A549 (cell line): ENCODE measurements at regions not wholly inside any gene's neighbourhood (a gene's known extent, or its start where the extent isn't known, plus 50 kb on each side); places are given as distances from the start of the nearest gene placed in this dataset.

Source experiments
- ATAC-seq, 2 experiments: fragments of 200-7000 bp in 1 of 2; fragments of >200 bp in 1 of 2; cut with Nextera tagmentation in 1 of 2; cut with Tn5 transposase in 1 of 2; 3 replicates each; pipeline versions ENCODE4 v1.8.0 to v1.9.1; 2018 to 2020; ENCODE audit warnings: mild to moderate bottlenecking in 1 of 2, moderate library complexity in 1 of 2
- CTCF ChIA-PET: fragments of 300-600 bp; sonication (Branson Sonifier 250); formaldehyde crosslinking; extraction: SDS; loops from one replicate; lab custom pipeline; 2021; ENCODE audit warnings: antibody characterized with exemption, inconsistent platforms; lab: Yijun Ruan, JAX
- POLR2A ChIA-PET: fragments of 350-600 bp; formaldehyde crosslinking; extraction: SDS; loops from one replicate; lab custom pipeline; 2021; ENCODE audit warnings: antibody characterized with exemption, inconsistent platforms; lab: Yijun Ruan, JAX
- DNase-seq, 2 experiments: peaks; one replicate each; pipeline versions ENCODE4 v3.0.0 to v3.0.0-alpha.2; 2011 to 2016; ENCODE audit warnings: low read depth in 1 of 2, low spot score in 1 of 2
- FAIRE-seq: peaks from 2 replicates; lab custom pipeline; 2011; peaks lifted over from hg19 to GRCh38; lab: Jason Lieb, UNC
- H3K27ac ChIP-seq, 2 experiments: fragments of >200 bp; sonication (Bioruptor Twin); formaldehyde crosslinking; 3 replicates each; pipeline ENCODE4 v1.5.1; 2016 to 2017
- H3K4me1 ChIP-seq: fragments of >200 bp; sonication (Bioruptor Twin); formaldehyde crosslinking; 3 replicates; pipeline ENCODE4 v1.6.1; 2016
- H3K4me2 ChIP-seq: fragments of >200 bp; sonication (Bioruptor Twin); formaldehyde crosslinking; 3 replicates; pipeline ENCODE4 v1.6.1; 2016
- H3K4me3 ChIP-seq: fragments of >200 bp; sonication (Bioruptor Twin); formaldehyde crosslinking; 3 replicates; pipeline ENCODE4 v1.5.1; 2016
- H3K9me3 ChIP-seq: fragments of >200 bp; sonication (Bioruptor Twin); formaldehyde crosslinking; 3 replicates; pipeline ENCODE4 v1.6.1; 2016
- BHLHE40 ChIP-seq: IDR thresholded peaks from 2 replicates; pipeline ENCODE4 v1.6.1; 2012; ENCODE audit warnings: low read depth, low read length, inconsistent platforms
- CBX2 ChIP-seq: fragments of 200-600 bp; sonication (generic); IDR thresholded peaks from 2 replicates; pipeline ENCODE4 v1.6.1; 2016; ENCODE audit warnings: low read depth, mild to moderate bottlenecking, borderline replicate concordance
- CEBPB ChIP-seq, 2 experiments: fragments of >200 bp in 1 of 2; sonication (Bioruptor Twin) in 1 of 2; formaldehyde crosslinking in 1 of 2; IDR thresholded peaks; 2 replicates each; pipeline ENCODE4 v1.6.1; 2012 to 2016
- CHD4 ChIP-seq: fragments of 200-600 bp; sonication (generic); IDR thresholded peaks from 2 replicates; pipeline ENCODE4 v1.6.1; 2016; ENCODE audit warnings: antibody characterized with exemption, mild to moderate bottlenecking, borderline replicate concordance
- ESRRA ChIP-seq: fragments of 150-350 bp; IDR thresholded peaks from 2 replicates; pipeline ENCODE4 v1.6.1; 2014; ENCODE audit warnings: mild to moderate bottlenecking, low read length, borderline replicate concordance
- HDAC2 ChIP-seq: fragments of 200-600 bp; sonication (generic); IDR thresholded peaks from 2 replicates; pipeline ENCODE4 v1.6.1; 2016
- HOXB13 ChIP-seq: fragments of 250-450 bp; sonication (Bioruptor Pico); IDR thresholded peaks from 2 replicates; pipeline ENCODE4 v1.5.0; 2020; ENCODE audit warnings: low read depth, mild to moderate bottlenecking, moderate library complexity
- HOXB5 ChIP-seq: fragments of 250-450 bp; sonication (Bioruptor Pico); IDR thresholded peaks from 2 replicates; pipeline ENCODE4 v1.5.0; 2020; ENCODE audit warnings: mild to moderate bottlenecking, moderate library complexity
- JUN ChIP-seq, 2 experiments: fragments of >200 bp; sonication (Bioruptor Twin); formaldehyde crosslinking; IDR thresholded peaks; 2 replicates in 1 of 2; 3 replicates in 1 of 2; pipeline ENCODE4 v1.6.1; 2016 to 2017
- MAZ ChIP-seq: fragments of 150-350 bp; IDR thresholded peaks from 2 replicates; pipeline ENCODE4 v1.6.1; 2014; ENCODE audit warnings: antibody characterized with exemption, low read depth, low read length, borderline replicate concordance
- NR3C1 ChIP-seq: fragments of >200 bp; sonication (Bioruptor Twin); formaldehyde crosslinking; IDR thresholded peaks from 3 replicates; pipeline ENCODE4 v1.6.1; 2017
- POLR2AphosphoS2 ChIP-seq: conservative IDR thresholded peaks from 2 replicates; pipeline ENCODE4 v1.6.1; 2012; ENCODE audit warnings: low read length, improper control_type of control experiment, inconsistent platforms
- RAD21 ChIP-seq, 2 experiments: fragments of >200 bp in 1 of 2; sonication (Bioruptor Twin) in 1 of 2; formaldehyde crosslinking in 1 of 2; IDR thresholded peaks in 1 of 2; conservative IDR thresholded peaks in 1 of 2; 2 replicates in 1 of 2; 3 replicates in 1 of 2; pipeline ENCODE4 v1.6.1; 2012 to 2018; ENCODE audit warnings: inconsistent platforms in 1 of 2
- REST ChIP-seq: fragments of 200-600 bp; sonication (generic); IDR thresholded peaks from 2 replicates; pipeline ENCODE4 v1.6.1; 2016; ENCODE audit warnings: antibody characterized with exemption, mild to moderate bottlenecking, moderate library complexity
- RFX5 ChIP-seq: fragments of 450-650 bp; IDR thresholded peaks from 2 replicates; pipeline ENCODE4 v1.7.1; 2014; ENCODE audit warnings: antibody characterized with exemption, mild to moderate bottlenecking, moderate library complexity
- RNF2 ChIP-seq: fragments of 200-600 bp; sonication (generic); IDR thresholded peaks from 2 replicates; pipeline ENCODE4 v1.6.1; 2016; ENCODE audit warnings: low read depth, mild to moderate bottlenecking, antibody characterized with exemption, moderate library complexity, borderline replicate concordance
- SMC3 ChIP-seq: fragments of >200 bp; sonication (Bioruptor Twin); formaldehyde crosslinking; IDR thresholded peaks from 3 replicates; pipeline ENCODE4 v1.6.1; 2018; ENCODE audit warnings: inconsistent platforms
- TFCP2L1 ChIP-seq: fragments of 250-450 bp; sonication (Bioruptor Pico); IDR thresholded peaks from 2 replicates; pipeline ENCODE4 v1.5.0; 2021; ENCODE audit warnings: mild to moderate bottlenecking
- TP53 ChIP-seq: fragments of 250-450 bp; sonication (Bioruptor Pico); IDR thresholded peaks from 2 replicates; pipeline ENCODE4 v1.5.0; 2021; ENCODE audit warnings: mild to moderate bottlenecking, moderate library complexity
- ZNF302 ChIP-seq: fragments of 250-450 bp; sonication (Bioruptor Pico); IDR thresholded peaks from 2 replicates; pipeline ENCODE4 v1.9.0; 2021; ENCODE audit warnings: inconsistent platforms, mild to moderate bottlenecking, moderate library complexity
- WGBS: methylation state at CpG from one replicate; pipeline ENCODE4 v1.1.6; 2017; ENCODE audit errors: missing lambda C conversion rate; 5-methylcytosine and 5-hydroxymethylcytosine counted together
- TF ChIP-seq, protein P1 (sequence below): IDR thresholded peaks from 2 replicates; pipeline ENCODE4 v1.6.1; 2012
- TF ChIP-seq, protein P2 (sequence below): fragments of 250-450 bp; sonication (Bioruptor Pico); IDR thresholded peaks from 2 replicates; pipeline ENCODE4 v1.5.0; 2020; ENCODE audit warnings: low read depth, mild to moderate bottlenecking, moderate library complexity

GRCh38 chr2:129255610-129256313 lies 723.7 kb upstream of the RAB6C start:
- Histone ChIP-seq H3K4me2 (no peak overlapping the region), H3K9me3 (peaks cover 5% of the 10 kb centered on the region), H3K4me1 (no peaks in the 10 kb centered on the region), H3K27ac (no peak overlapping the region), H3K4me3 (no peak overlapping the region)
- 3% methylated on average over 4 of the region's 4 CpGs for WGBS
- ChIA-PET CTCF (no interaction called here), POLR2A (no interaction called here)
- TF ChIP-seq CBX2, result no peak
- TF ChIP-seq SMC3, result no peak
- no peak for TF ChIP-seq CEBPB (IDR thresholded peaks at IDR 0.05)
- TF ChIP-seq ZNF302, result no peak
- no peak for TF ChIP-seq BHLHE40
- TF ChIP-seq POLR2AphosphoS2, result no peak
- TF ChIP-seq RFX5, result no peak
- no peak for TF ChIP-seq TP53 (CRISPR knock-in tag)
- no peak for TF ChIP-seq CHD4
- TF ChIP-seq NR3C1, result no peak
- no peak for TF ChIP-seq RAD21 (conservative IDR thresholded peaks at IDR 0.05 in 1 of 2, IDR thresholded peaks at IDR 0.05 in 1 of 2)
- TF ChIP-seq MAZ, result no peak
- TF ChIP-seq RNF2, result no peak
- no peak for TF ChIP-seq HOXB13 (CRISPR knock-in tag)
- DNase-seq (no peak), ATAC-seq (no peak), FAIRE-seq (no peak)

DNA sequence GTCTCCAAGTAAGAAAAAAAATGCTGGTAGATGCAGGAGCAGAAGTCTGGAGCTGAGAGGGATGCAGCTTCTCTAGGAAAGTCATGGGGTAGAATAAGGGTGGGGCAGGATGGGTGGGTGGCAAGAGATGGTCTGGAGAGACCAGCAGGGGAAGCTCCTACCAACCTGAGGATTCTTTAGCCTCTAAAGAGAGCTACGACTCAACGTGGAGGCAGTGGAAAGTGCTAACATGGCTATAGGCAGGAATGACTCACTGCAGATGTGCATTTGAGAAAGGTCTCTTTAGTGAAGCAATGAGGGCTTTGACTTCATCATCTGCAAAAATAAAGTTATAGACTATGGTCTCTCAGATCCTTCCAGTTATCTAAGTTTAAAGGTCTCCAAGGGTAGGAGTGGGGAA lies 722.8 kb upstream of the RAB6C start:
- ATAC-seq, result no peak
- Histone ChIP-seq H3K4me1 (no peaks in the 10 kb centered on the region), H3K4me3 (no peak overlapping the region), H3K9me3 (peaks cover 5% of the 10 kb centered on the region), H3K27ac (no peak overlapping the region), H3K4me2 (no peak overlapping the region)
- ChIA-PET POLR2A (no interaction called here), CTCF (no interaction called here)
- 3% methylated on average over 2 of the region's 2 CpGs for WGBS
- TF ChIP-seq JUN (IDR thresholded peaks at IDR 0.05) (no peak), RNF2 (no peak), SMC3 (no peak), RFX5 (no peak), BHLHE40 (no peak), POLR2AphosphoS2 (no peak), TFCP2L1 (CRISPR knock-in tag) (no peak), HOXB5 (CRISPR knock-in tag) (no peak), HDAC2 (no peak), REST (no peak), ZNF302 (no peak), ESRRA (no peak)
- TF ChIP-seq, protein P1, sequence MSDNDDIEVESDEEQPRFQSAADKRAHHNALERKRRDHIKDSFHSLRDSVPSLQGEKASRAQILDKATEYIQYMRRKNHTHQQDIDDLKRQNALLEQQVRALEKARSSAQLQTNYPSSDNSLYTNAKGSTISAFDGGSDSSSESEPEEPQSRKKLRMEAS, result no peak
- TF ChIP-seq, protein P2, sequence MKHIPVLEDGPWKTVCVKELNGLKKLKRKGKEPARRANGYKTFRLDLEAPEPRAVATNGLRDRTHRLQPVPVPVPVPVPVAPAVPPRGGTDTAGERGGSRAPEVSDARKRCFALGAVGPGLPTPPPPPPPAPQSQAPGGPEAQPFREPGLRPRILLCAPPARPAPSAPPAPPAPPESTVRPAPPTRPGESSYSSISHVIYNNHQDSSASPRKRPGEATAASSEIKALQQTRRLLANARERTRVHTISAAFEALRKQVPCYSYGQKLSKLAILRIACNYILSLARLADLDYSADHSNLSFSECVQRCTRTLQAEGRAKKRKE (CRISPR knock-in tag), result no peak
- no peak for FAIRE-seq
- DNase-seq, result no peak
